ENCODE measurements at regions not wholly inside any gene's neighbourhood (a gene's known extent, or its start where the extent isn't known, plus 50 kb on each side); places are given as distances from the start of the nearest gene placed in this dataset.
"Not testable (repeated sequence)": the region's sequence is repeated elsewhere in the genome, so short reads cannot be mapped to it uniquely, and the experiment has no call there.

DNA sequence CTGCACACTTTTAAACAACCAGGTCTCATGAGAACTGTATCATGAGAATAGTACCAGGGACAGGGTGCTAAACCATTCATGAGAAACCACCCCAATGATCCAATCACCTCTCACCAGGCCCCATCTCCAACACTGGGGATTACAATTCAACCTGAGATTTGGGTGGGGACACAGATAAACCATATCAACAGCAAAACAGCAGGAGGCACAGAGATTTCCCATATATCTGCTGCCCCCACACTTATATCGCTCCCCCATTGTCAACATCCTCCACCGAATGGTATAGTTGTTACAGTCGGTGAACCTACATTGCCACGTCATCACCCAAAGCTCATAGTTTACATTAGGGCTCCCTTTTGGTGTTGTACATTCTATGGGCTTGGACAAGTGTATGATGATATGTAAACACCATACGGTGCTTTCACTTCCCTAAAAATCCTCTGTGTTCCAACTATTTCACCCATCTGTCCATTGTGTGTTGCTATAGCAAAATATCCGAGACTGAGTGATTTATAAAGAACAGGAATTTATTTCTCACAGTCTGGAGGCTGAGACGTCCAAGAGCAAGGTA lies 224.8 kb downstream of the FAM43A start:
- Histone ChIP-seq H3K9me3 (ENCODE audit: low read depth, low read length) (no peaks in the 10 kb centered on the region), H4K20me1 (ENCODE audit: insufficient read depth, low read length) (no peaks in the 10 kb centered on the region), H3K27ac (ENCODE audit: low read depth, low read length) (no peak overlapping the region), H3K79me2 (ENCODE audit: insufficient read depth, low read length) (no peaks in the 10 kb centered on the region), H3K4me1 (ENCODE audit: insufficient read depth, low read length) (no peaks in the 10 kb centered on the region), H3K27me3 (ENCODE audit: insufficient read depth, low read length) (peaks cover 13% of the 10 kb centered on the region), H2AFZ (ENCODE audit: low read length) (no peak overlapping the region), H3K4me2 (ENCODE audit: insufficient read depth, low read length) (no peak overlapping the region), H3K4me3 (ENCODE audit: insufficient read depth, low read length) (no peak overlapping the region), H3K36me3 (ENCODE audit: insufficient read depth, low read length) (no peaks in the 10 kb centered on the region)
- DNase-seq (ENCODE audit: insufficient read length, low spot score, missing footprints) = no peak
- no peak for TF ChIP-seq CTCF (IDR thresholded peaks at IDR 0.05; ENCODE audit: extremely low read depth, low read depth, low read length)

DNA sequence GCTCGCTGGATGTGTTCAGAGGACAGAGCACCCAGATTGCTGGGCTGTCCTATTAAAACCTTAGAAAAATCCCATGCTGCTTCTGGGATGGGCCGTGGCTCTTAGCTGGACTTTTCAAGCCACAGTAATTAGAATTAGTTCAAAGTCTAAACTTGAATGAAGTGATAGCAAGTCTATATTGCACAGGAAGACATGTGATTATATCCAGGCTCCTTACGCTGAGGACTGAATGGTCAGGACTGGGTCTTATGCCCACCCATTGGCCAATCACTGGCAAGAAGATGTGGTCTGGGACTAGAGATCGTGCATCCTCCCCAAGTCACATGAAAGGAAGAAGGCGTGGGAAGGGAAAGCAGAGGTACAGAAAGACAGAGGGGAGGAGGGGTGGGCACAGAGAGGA lies 227.6 kb downstream of the FAM43A start:
- no peaks in the 10 kb centered on the region for H3K36me3 ChIP-seq (ENCODE audit: insufficient read depth, low read length)
- H3K4me2 ChIP-seq (ENCODE audit: insufficient read depth, low read length) = no peak overlapping the region
- H3K27ac ChIP-seq (ENCODE audit: low read depth, low read length) = no peak overlapping the region
- no peak overlapping the region for H2AFZ ChIP-seq (ENCODE audit: low read length)
- no peaks in the 10 kb centered on the region for H3K79me2 ChIP-seq (ENCODE audit: insufficient read depth, low read length)
- no peak overlapping the region for H3K4me3 ChIP-seq (ENCODE audit: insufficient read depth, low read length)
- no peak for TF ChIP-seq CTCF (IDR thresholded peaks at IDR 0.05; ENCODE audit: extremely low read depth, low read depth, low read length)
- no peaks in the 10 kb centered on the region for H3K9me3 ChIP-seq (ENCODE audit: low read depth, low read length)
- peaks cover 13% of the 10 kb centered on the region for H3K27me3 ChIP-seq (ENCODE audit: insufficient read depth, low read length)
- H3K4me1 ChIP-seq (ENCODE audit: insufficient read depth, low read length) = no peaks in the 10 kb centered on the region
- DNase-seq (ENCODE audit: insufficient read length, low spot score, missing footprints) = no peak
- H4K20me1 ChIP-seq (ENCODE audit: insufficient read depth, low read length) = no peaks in the 10 kb centered on the region

GRCh38 chr3:194924889-194925288 lies 239.2 kb downstream of the FAM43A start:
- H3K79me2 ChIP-seq (ENCODE audit: insufficient read depth, low read length); H3K9me3 ChIP-seq (ENCODE audit: low read depth, low read length); H3K27me3 ChIP-seq (ENCODE audit: insufficient read depth, low read length); H3K36me3 ChIP-seq (ENCODE audit: insufficient read depth, low read length); H4K20me1 ChIP-seq (ENCODE audit: insufficient read depth, low read length); H3K4me2 ChIP-seq (ENCODE audit: insufficient read depth, low read length); H3K27ac ChIP-seq (ENCODE audit: low read depth, low read length); H2AFZ ChIP-seq (ENCODE audit: low read length); H3K4me3 ChIP-seq (ENCODE audit: insufficient read depth, low read length); DNase-seq (ENCODE audit: insufficient read length, low spot score, missing footprints): not testable (repeated sequence)
- peaks cover 19% of the 10 kb centered on the region for H3K4me1 ChIP-seq (ENCODE audit: insufficient read depth, low read length)

DNA sequence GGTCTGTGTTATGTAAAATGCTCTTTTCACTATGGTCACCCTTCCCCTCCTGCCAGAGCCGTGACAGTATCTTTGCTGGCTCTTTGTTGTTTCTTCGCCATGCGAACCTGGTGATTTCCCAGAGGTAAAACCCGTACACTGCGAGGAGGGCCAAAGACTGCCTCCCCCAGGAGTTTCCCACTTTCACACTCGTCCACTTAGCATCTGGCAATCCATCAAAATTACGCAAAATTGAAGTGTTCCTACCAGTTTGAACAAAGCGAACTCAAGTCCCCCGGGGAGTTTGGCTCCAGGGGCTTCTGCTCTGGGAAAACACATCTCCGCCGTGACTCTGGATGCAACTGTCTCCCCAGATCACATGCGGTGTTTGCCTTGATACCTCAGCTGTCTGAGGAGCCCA lies 239.9 kb downstream of the FAM43A start:
- Histone ChIP-seq H2AFZ (ENCODE audit: low read length) (no peak overlapping the region), H3K36me3 (ENCODE audit: insufficient read depth, low read length) (no peaks in the 10 kb centered on the region), H4K20me1 (ENCODE audit: insufficient read depth, low read length) (no peaks in the 10 kb centered on the region), H3K79me2 (ENCODE audit: insufficient read depth, low read length) (no peaks in the 10 kb centered on the region), H3K27ac (ENCODE audit: low read depth, low read length) (no peak overlapping the region), H3K27me3 (ENCODE audit: insufficient read depth, low read length) (peaks cover 3% of the 10 kb centered on the region), H3K4me2 (ENCODE audit: insufficient read depth, low read length) (no peak overlapping the region), H3K4me1 (ENCODE audit: insufficient read depth, low read length) (peaks cover 25% of the 10 kb centered on the region), H3K9me3 (ENCODE audit: low read depth, low read length) (no peaks in the 10 kb centered on the region), H3K4me3 (ENCODE audit: insufficient read depth, low read length) (no peak overlapping the region)
- DNase-seq (ENCODE audit: insufficient read length, low spot score, missing footprints) = no peak
- no peak for TF ChIP-seq CTCF (IDR thresholded peaks at IDR 0.05; ENCODE audit: extremely low read depth, low read depth, low read length)
